Ectodermal cell (in vitro differentiated cells): ENCODE measurements at regions not wholly inside any gene's neighbourhood (a gene's known extent, or its start where the extent isn't known, plus 50 kb on each side); places are given as distances from the start of the nearest gene placed in this dataset.
A peak's percentile ranks its signal among the peaks of the same experiment; 100 is the strongest.

Experiments
- H3K27ac ChIP-seq: 2 replicates; pipeline ENCODE4 v1.7.0; 2013; ENCODE audit warnings: mild to moderate bottlenecking, low read depth, low read length; ENCODE audit not compliant: insufficient read depth, poor library complexity, severe bottlenecking
- H3K27me3 ChIP-seq: 2 replicates; pipeline ENCODE4 v1.7.0; 2013; ENCODE audit warnings: mild to moderate bottlenecking, low read length; ENCODE audit not compliant: insufficient read depth, control insufficient read depth, poor library complexity, severe bottlenecking
- H3K36me3 ChIP-seq: one replicate; pipeline ENCODE4 v1.7.0; 2013; ENCODE audit warnings: low read length; ENCODE audit not compliant: control insufficient read depth, insufficient read depth
- H3K4me1 ChIP-seq: one replicate; pipeline ENCODE4 v1.7.0; 2013; ENCODE audit warnings: low read length; ENCODE audit not compliant: control insufficient read depth, insufficient read depth
- H3K4me3 ChIP-seq: 2 replicates; pipeline ENCODE4 v1.7.0; 2013; ENCODE audit warnings: low read depth, low read length, control low read depth; ENCODE audit not compliant: insufficient read depth
- H3K9me3 ChIP-seq: 2 replicates; pipeline ENCODE4 v1.7.0; 2013; ENCODE audit warnings: mild to moderate bottlenecking, low read length, moderate library complexity; ENCODE audit not compliant: control insufficient read depth
- whole genome bisulfite sequencing, 2 experiments: methylation state at CpG; one replicate each; pipeline ENCODE4 v1.1.7; 2013; ENCODE audit warnings: missing lambda C conversion rate in 2 of 2; 5-methylcytosine and 5-hydroxymethylcytosine counted together

GRCh38 chr18:39841482-39842365, 2113.3 kb upstream of the PIK3C3 start:
- 3% methylated on average over 44 to 47 of the region's 47 CpGs for WGBS, 2 experiments
- Histone ChIP-seq H3K4me3 (peak overlapping the region; percentile 43), H3K36me3 (no peaks in the 10 kb centered on the region), H3K9me3 (no peaks in the 10 kb centered on the region), H3K27ac (peak overlapping the region; percentile 71), H3K27me3 (no peaks in the 10 kb centered on the region), H3K4me1 (peaks cover 17% of the 10 kb centered on the region)

GRCh38 chr18:39840856-39841481, 2114.1 kb upstream of the PIK3C3 start:
- Histone ChIP-seq H3K27me3 (no peaks in the 10 kb centered on the region), H3K9me3 (no peaks in the 10 kb centered on the region), H3K4me3 (peak overlapping the region; percentile 8), H3K4me1 (peaks cover 17% of the 10 kb centered on the region), H3K27ac (no peak overlapping the region), H3K36me3 (no peaks in the 10 kb centered on the region)
- 69 to 73% methylated on average over 7 of the region's 7 CpGs for WGBS, 2 experiments

GRCh38 chr18:39840406-39840805, 2114.6 kb upstream of the PIK3C3 start:
- H3K36me3 ChIP-seq: no peaks in the 10 kb centered on the region
- 82 to 95% methylated on average over 3 of the region's 3 CpGs for WGBS, 2 experiments
- H3K27me3 ChIP-seq: no peaks in the 10 kb centered on the region
- H3K4me1 ChIP-seq: peaks cover 17% of the 10 kb centered on the region
- H3K9me3 ChIP-seq: no peaks in the 10 kb centered on the region
- H3K27ac ChIP-seq: no peak overlapping the region
- H3K4me3 ChIP-seq: no peak overlapping the region

- Histone ChIP-seq H3K4me1 (peaks cover 17% of the 10 kb centered on the region), H3K27me3 (no peaks in the 10 kb centered on the region), H3K4me3 (no peak overlapping the region), H3K9me3 (no peaks in the 10 kb centered on the region), H3K27ac (no peak overlapping the region), H3K36me3 (no peaks in the 10 kb centered on the region)
- WGBS, 2 experiments: 93 to 98% methylated on average over 4 of the region's 4 CpGs
Measured at GRCh38 chr18:39839782-39840181, 2115.3 kb upstream of the PIK3C3 start.

- no peaks in the 10 kb centered on the region for H3K27me3 ChIP-seq
- no peaks in the 10 kb centered on the region for H3K36me3 ChIP-seq
- H3K4me1 ChIP-seq: peaks cover 17% of the 10 kb centered on the region
- no peaks in the 10 kb centered on the region for H3K9me3 ChIP-seq
- H3K27ac ChIP-seq: no peak overlapping the region
- H3K4me3 ChIP-seq: no peak overlapping the region
- WGBS, 2 experiments: 81 to 94% methylated on average over 2 to 3 of the region's 3 CpGs
Measured at GRCh38 chr18:39838831-39839230, 2116.2 kb upstream of the PIK3C3 start.

- no peak overlapping the region for H3K4me3 ChIP-seq
- no peaks in the 10 kb centered on the region for H3K9me3 ChIP-seq
- WGBS, 2 experiments: 99% methylated on average over 4 of the region's 4 CpGs
- H3K27me3 ChIP-seq: no peaks in the 10 kb centered on the region
- no peak overlapping the region for H3K27ac ChIP-seq
- no peaks in the 10 kb centered on the region for H3K36me3 ChIP-seq
- peaks cover under 1% of the 10 kb centered on the region for H3K4me1 ChIP-seq
Measured at GRCh38 chr18:39835303-39836030, 2119.6 kb upstream of the PIK3C3 start.

GRCh38 chr18:39834636-39835035, 2120.4 kb upstream of the PIK3C3 start:
- H3K36me3 ChIP-seq: no peaks in the 10 kb centered on the region
- H3K4me3 ChIP-seq: no peak overlapping the region
- 89 to 90% methylated on average over 4 of the region's 4 CpGs for whole genome bisulfite sequencing, 2 experiments
- no peaks in the 10 kb centered on the region for H3K4me1 ChIP-seq
- H3K27ac ChIP-seq: no peak overlapping the region
- H3K27me3 ChIP-seq: no peaks in the 10 kb centered on the region
- no peaks in the 10 kb centered on the region for H3K9me3 ChIP-seq

- Histone ChIP-seq H3K4me1 (no peaks in the 10 kb centered on the region), H3K27me3 (no peaks in the 10 kb centered on the region), H3K4me3 (no peak overlapping the region), H3K9me3 (no peaks in the 10 kb centered on the region), H3K36me3 (no peaks in the 10 kb centered on the region), H3K27ac (no peak overlapping the region)
- 86 to 87% methylated on average over 1 of the region's 1 CpG for WGBS, 2 experiments
Measured at GRCh38 chr18:39825485-39826150, 2129.4 kb upstream of the PIK3C3 start.

- WGBS, 2 experiments: 85 to 86% methylated on average over 2 to 3 of the region's 3 CpGs
- peaks cover 4% of the 10 kb centered on the region for H3K9me3 ChIP-seq
- no peaks in the 10 kb centered on the region for H3K27me3 ChIP-seq
- no peak overlapping the region for H3K4me3 ChIP-seq
- no peak overlapping the region for H3K27ac ChIP-seq
- H3K36me3 ChIP-seq: no peaks in the 10 kb centered on the region
- H3K4me1 ChIP-seq: no peaks in the 10 kb centered on the region
Measured at GRCh38 chr18:39806525-39806924, 2148.5 kb upstream of the PIK3C3 start.
